HEK293 (cell line): ENCODE measurements at regions not wholly inside any gene's neighbourhood (a gene's known extent, or its start where the extent isn't known, plus 50 kb on each side); places are given as distances from the start of the nearest gene placed in this dataset.

Source experiments
- GFI1B ChIP-seq: fragments of 450-650 bp; formaldehyde crosslinking; IDR thresholded peaks from 2 replicates; pipeline ENCODE4 v1.5.1; 2016; ENCODE audit warnings: missing biosample characterization, missing genetic modification characterization
- HOXA7 ChIP-seq: sonication (generic); formaldehyde crosslinking; IDR thresholded peaks from 2 replicates; pipeline ENCODE4 v1.8.1; 2022; ENCODE audit warnings: missing genetic modification reagents, borderline replicate concordance
- MEIS1 ChIP-seq: sonication (generic); formaldehyde crosslinking; IDR thresholded peaks from 2 replicates; pipeline ENCODE4 v1.8.1; 2022; ENCODE audit warnings: missing genetic modification reagents, mild to moderate bottlenecking, borderline replicate concordance
- OSR2 ChIP-seq: fragments of 450-650 bp; formaldehyde crosslinking; IDR thresholded peaks from 2 replicates; pipeline ENCODE4 v1.5.1; 2016; ENCODE audit warnings: missing biosample characterization, missing genetic modification characterization
- SP2 ChIP-seq: fragments of 450-650 bp; formaldehyde crosslinking; IDR thresholded peaks from 2 replicates; pipeline ENCODE4 v1.5.1; 2016; ENCODE audit warnings: missing biosample characterization, missing genetic modification characterization
- ZBTB21 ChIP-seq: fragments of 450-650 bp; formaldehyde crosslinking; IDR thresholded peaks from 2 replicates; pipeline ENCODE4 v1.5.1; 2017; ENCODE audit warnings: missing biosample characterization, missing genetic modification characterization
- ZFP37 ChIP-seq: fragments of 450-650 bp; formaldehyde crosslinking; IDR thresholded peaks from 2 replicates; pipeline ENCODE4 v1.5.1; 2016; ENCODE audit warnings: missing biosample characterization, missing genetic modification characterization
- ZNF114 ChIP-seq: fragments of 450-650 bp; formaldehyde crosslinking; IDR thresholded peaks from 2 replicates; pipeline ENCODE4 v1.5.0; 2017; ENCODE audit warnings: missing biosample characterization, missing genetic modification characterization
- ZNF169 ChIP-seq: fragments of 450-650 bp; formaldehyde crosslinking; IDR thresholded peaks from 2 replicates; pipeline ENCODE4 v1.5.1; 2016; ENCODE audit warnings: missing biosample characterization, missing genetic modification characterization
- ZNF223 ChIP-seq: fragments of 450-650 bp; formaldehyde crosslinking; IDR thresholded peaks from 2 replicates; pipeline ENCODE4 v1.5.1; 2016; ENCODE audit warnings: missing biosample characterization, missing genetic modification characterization
- ZNF24 ChIP-seq: fragments of 450-650 bp; formaldehyde crosslinking; IDR thresholded peaks from 2 replicates; pipeline ENCODE4 v1.5.1; 2016; ENCODE audit warnings: missing biosample characterization, missing genetic modification characterization
- ZNF274 ChIP-seq, 2 experiments: fragments of 200-500 bp in 1 of 2; fragments of 450-650 bp in 1 of 2; sonication (Bioruptor generic) in 1 of 2; formaldehyde crosslinking in 1 of 2; IDR thresholded peaks; 2 replicates each; pipeline versions ENCODE4 v1.5.1 to v1.6.1; 2014 to 2016; ENCODE audit warnings: borderline replicate concordance in 1 of 2, inconsistent platforms in 1 of 2, low read length in 1 of 2, missing biosample characterization in 1 of 2, missing genetic modification characterization in 1 of 2
- ZNF37A ChIP-seq: fragments of 450-650 bp; IDR thresholded peaks from 2 replicates; pipeline ENCODE4 v1.5.1; 2018; ENCODE audit warnings: missing biosample characterization, missing genetic modification characterization
- ZNF416 ChIP-seq: fragments of 450-650 bp; formaldehyde crosslinking; IDR thresholded peaks from 2 replicates; pipeline ENCODE4 v1.5.1; 2016; ENCODE audit warnings: missing biosample characterization, missing genetic modification characterization
- ZNF529 ChIP-seq: fragments of 450-650 bp; formaldehyde crosslinking; IDR thresholded peaks from 2 replicates; pipeline ENCODE4 v1.5.1; 2017; ENCODE audit warnings: missing genetic modification characterization, missing biosample characterization; ENCODE audit not compliant: insufficient replicate concordance
- ZNF560 ChIP-seq: fragments of 450-650 bp; formaldehyde crosslinking; IDR thresholded peaks from 2 replicates; pipeline ENCODE4 v1.5.1; 2017; ENCODE audit warnings: missing biosample characterization, missing genetic modification characterization, borderline replicate concordance
- ZNF596 ChIP-seq: fragments of 450-650 bp; IDR thresholded peaks from 2 replicates; pipeline ENCODE4 v1.5.0; 2018; ENCODE audit warnings: missing biosample characterization, mild to moderate bottlenecking, missing genetic modification characterization, moderate library complexity
- ZNF629 ChIP-seq: fragments of 450-650 bp; formaldehyde crosslinking; IDR thresholded peaks from 2 replicates; pipeline ENCODE4 v1.5.1; 2017; ENCODE audit warnings: missing biosample characterization, missing genetic modification characterization
- ZNF670 ChIP-seq: fragments of 450-650 bp; formaldehyde crosslinking; IDR thresholded peaks from 2 replicates; pipeline ENCODE4 v1.5.1; 2016; ENCODE audit warnings: missing biosample characterization, missing genetic modification characterization, low read depth
- ZNF76 ChIP-seq: fragments of 450-650 bp; formaldehyde crosslinking; IDR thresholded peaks from 2 replicates; pipeline ENCODE4; 2016; ENCODE audit warnings: low read depth, missing biosample characterization, missing genetic modification characterization, borderline replicate concordance
- ZNF785 ChIP-seq: fragments of 450-650 bp; formaldehyde crosslinking; IDR thresholded peaks from 2 replicates; pipeline ENCODE4 v1.5.1; 2016; ENCODE audit warnings: missing biosample characterization, missing genetic modification characterization
- ZNF837 ChIP-seq: fragments of 450-650 bp; formaldehyde crosslinking; IDR thresholded peaks from 2 replicates; pipeline ENCODE4 v1.5.1; 2016; ENCODE audit warnings: missing biosample characterization, missing genetic modification characterization
- ZNF843 ChIP-seq: fragments of 450-650 bp; formaldehyde crosslinking; IDR thresholded peaks from 2 replicates; pipeline ENCODE4 v1.5.1; 2016; ENCODE audit warnings: missing biosample characterization, missing genetic modification characterization
- TF ChIP-seq, protein P1 (sequence below): fragments of 450-650 bp; formaldehyde crosslinking; IDR thresholded peaks from 2 replicates; pipeline ENCODE4 v1.5.1; 2016; ENCODE audit warnings: missing biosample characterization, missing genetic modification characterization
- TF ChIP-seq, protein P2 (sequence below): fragments of 450-650 bp; formaldehyde crosslinking; IDR thresholded peaks from 2 replicates; pipeline ENCODE4 v1.5.1; 2017; ENCODE audit warnings: missing biosample characterization, missing genetic modification characterization
- TF ChIP-seq, protein P3 (sequence below): fragments of 450-650 bp; formaldehyde crosslinking; IDR thresholded peaks from 2 replicates; pipeline ENCODE4 v1.5.1; 2016; ENCODE audit warnings: missing biosample characterization, missing genetic modification characterization
- TF ChIP-seq, protein P4 (sequence below): fragments of 450-650 bp; formaldehyde crosslinking; IDR thresholded peaks from 2 replicates; pipeline ENCODE4 v1.5.1; 2017; ENCODE audit warnings: missing biosample characterization, missing genetic modification characterization
- TF ChIP-seq, protein P5 (sequence below): fragments of 450-650 bp; formaldehyde crosslinking; IDR thresholded peaks from 2 replicates; pipeline ENCODE4 v1.5.1; 2016; ENCODE audit warnings: missing biosample characterization, missing genetic modification characterization
- TF ChIP-seq, protein P6 (sequence below): IDR thresholded peaks from 2 replicates; pipeline ENCODE4 v1.6.1; 2011; ENCODE audit warnings: mild to moderate bottlenecking, low read depth, low read length, borderline replicate concordance

DNA sequence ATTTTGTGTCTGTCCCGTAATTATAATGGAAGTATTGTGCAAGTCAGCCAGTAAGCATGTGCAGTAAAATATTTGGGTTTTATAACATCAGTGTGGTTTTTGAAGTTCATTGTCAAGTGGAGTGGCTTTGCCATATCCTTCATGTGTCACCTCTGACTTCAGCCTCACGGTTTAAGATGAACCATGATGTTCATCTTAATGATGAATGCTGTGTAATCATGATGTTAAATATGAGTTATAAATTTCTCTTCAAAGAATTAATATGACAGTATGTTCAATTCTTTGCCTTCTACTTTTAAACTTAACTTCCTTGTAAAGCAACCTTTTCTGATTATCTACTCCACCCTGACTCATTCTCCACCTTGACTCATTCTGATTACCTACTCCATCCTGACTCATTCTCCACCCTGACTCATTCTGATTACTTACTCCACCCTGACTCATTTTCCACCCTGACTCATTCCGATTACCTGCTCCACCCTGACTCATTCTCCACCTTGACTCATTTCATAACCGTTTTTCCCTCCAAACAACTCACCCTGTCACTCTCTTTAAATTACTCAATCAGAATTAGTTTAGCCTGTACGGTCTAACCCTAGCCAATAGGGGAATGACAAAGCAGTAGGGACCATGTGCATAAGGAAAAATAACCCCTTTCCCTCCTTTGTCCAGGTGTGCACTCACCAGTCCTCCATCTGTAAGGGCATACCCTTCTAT, 50.3 kb upstream of the ANKRD10 start (continued):
- TF ChIP-seq ZNF629 (tag by site-specific recombination) (peak; percentile 97), ZFP37 (peak; percentile 100), ZNF223 (tag by site-specific recombination) (peak; percentile 92; the same call in 1 of the 2 replicates), GFI1B (peak; percentile 94), ZNF169 (peak; percentile 95), MEIS1 (CRISPR knock-in tag) (no peak), ZNF114 (0 out of 2 replicates have a peak, but pooled peaks have one; percentile 87), ZNF37A (tag by site-specific recombination) (no peak), ZNF785 (peak; percentile 93), ZNF843 (peak; percentile 90), ZNF274 (IDR thresholded peaks at IDR 0.05; ENCODE audit: low read length) (no peak), ZNF274 (tag by site-specific recombination; IDR thresholded peaks at IDR 0.05; ENCODE audit: borderline replicate concordance) (no peak), ZNF529 (tag by site-specific recombination) (peak; percentile 86), ZNF670 (peak; percentile 98), ZBTB21 (peak; percentile 97), ZNF416 (tag by site-specific recombination) (peak; percentile 85), SP2 (peak; percentile 71), ZNF837 (tag by site-specific recombination) (no peak), ZNF596 (tag by site-specific recombination) (no peak), ZNF24 (tag by site-specific recombination) (peak; percentile 100), ZNF76 (tag by site-specific recombination) (peak; percentile 73; the same call in 1 of the 2 replicates), HOXA7 (CRISPR knock-in tag) (no peak), OSR2 (tag by site-specific recombination) (peak; percentile 24; the same call in 1 of the 2 replicates), ZNF560 (tag by site-specific recombination) (no peak)
- TF ChIP-seq, protein P1, sequence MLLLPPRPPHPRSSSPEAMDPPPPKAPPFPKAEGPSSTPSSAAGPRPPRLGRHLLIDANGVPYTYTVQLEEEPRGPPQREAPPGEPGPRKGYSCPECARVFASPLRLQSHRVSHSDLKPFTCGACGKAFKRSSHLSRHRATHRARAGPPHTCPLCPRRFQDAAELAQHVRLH (tag by site-specific recombination), result peak; percentile 86; the same call in 1 of the 2 replicates
- TF ChIP-seq, protein P2, sequence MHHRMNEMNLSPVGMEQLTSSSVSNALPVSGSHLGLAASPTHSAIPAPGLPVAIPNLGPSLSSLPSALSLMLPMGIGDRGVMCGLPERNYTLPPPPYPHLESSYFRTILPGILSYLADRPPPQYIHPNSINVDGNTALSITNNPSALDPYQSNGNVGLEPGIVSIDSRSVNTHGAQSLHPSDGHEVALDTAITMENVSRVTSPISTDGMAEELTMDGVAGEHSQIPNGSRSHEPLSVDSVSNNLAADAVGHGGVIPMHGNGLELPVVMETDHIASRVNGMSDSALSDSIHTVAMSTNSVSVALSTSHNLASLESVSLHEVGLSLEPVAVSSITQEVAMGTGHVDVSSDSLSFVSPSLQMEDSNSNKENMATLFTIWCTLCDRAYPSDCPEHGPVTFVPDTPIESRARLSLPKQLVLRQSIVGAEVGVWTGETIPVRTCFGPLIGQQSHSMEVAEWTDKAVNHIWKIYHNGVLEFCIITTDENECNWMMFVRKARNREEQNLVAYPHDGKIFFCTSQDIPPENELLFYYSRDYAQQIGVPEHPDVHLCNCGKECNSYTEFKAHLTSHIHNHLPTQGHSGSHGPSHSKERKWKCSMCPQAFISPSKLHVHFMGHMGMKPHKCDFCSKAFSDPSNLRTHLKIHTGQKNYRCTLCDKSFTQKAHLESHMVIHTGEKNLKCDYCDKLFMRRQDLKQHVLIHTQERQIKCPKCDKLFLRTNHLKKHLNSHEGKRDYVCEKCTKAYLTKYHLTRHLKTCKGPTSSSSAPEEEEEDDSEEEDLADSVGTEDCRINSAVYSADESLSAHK (tag by site-specific recombination), result no peak
- TF ChIP-seq, protein P3, sequence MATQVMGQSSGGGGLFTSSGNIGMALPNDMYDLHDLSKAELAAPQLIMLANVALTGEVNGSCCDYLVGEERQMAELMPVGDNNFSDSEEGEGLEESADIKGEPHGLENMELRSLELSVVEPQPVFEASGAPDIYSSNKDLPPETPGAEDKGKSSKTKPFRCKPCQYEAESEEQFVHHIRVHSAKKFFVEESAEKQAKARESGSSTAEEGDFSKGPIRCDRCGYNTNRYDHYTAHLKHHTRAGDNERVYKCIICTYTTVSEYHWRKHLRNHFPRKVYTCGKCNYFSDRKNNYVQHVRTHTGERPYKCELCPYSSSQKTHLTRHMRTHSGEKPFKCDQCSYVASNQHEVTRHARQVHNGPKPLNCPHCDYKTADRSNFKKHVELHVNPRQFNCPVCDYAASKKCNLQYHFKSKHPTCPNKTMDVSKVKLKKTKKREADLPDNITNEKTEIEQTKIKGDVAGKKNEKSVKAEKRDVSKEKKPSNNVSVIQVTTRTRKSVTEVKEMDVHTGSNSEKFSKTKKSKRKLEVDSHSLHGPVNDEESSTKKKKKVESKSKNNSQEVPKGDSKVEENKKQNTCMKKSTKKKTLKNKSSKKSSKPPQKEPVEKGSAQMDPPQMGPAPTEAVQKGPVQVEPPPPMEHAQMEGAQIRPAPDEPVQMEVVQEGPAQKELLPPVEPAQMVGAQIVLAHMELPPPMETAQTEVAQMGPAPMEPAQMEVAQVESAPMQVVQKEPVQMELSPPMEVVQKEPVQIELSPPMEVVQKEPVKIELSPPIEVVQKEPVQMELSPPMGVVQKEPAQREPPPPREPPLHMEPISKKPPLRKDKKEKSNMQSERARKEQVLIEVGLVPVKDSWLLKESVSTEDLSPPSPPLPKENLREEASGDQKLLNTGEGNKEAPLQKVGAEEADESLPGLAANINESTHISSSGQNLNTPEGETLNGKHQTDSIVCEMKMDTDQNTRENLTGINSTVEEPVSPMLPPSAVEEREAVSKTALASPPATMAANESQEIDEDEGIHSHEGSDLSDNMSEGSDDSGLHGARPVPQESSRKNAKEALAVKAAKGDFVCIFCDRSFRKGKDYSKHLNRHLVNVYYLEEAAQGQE (tag by site-specific recombination), result peak; percentile 52
- TF ChIP-seq, protein P4, sequence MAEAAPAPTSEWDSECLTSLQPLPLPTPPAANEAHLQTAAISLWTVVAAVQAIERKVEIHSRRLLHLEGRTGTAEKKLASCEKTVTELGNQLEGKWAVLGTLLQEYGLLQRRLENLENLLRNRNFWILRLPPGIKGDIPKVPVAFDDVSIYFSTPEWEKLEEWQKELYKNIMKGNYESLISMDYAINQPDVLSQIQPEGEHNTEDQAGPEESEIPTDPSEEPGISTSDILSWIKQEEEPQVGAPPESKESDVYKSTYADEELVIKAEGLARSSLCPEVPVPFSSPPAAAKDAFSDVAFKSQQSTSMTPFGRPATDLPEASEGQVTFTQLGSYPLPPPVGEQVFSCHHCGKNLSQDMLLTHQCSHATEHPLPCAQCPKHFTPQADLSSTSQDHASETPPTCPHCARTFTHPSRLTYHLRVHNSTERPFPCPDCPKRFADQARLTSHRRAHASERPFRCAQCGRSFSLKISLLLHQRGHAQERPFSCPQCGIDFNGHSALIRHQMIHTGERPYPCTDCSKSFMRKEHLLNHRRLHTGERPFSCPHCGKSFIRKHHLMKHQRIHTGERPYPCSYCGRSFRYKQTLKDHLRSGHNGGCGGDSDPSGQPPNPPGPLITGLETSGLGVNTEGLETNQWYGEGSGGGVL (tag by site-specific recombination), result peak; percentile 94
- TF ChIP-seq, protein P5, sequence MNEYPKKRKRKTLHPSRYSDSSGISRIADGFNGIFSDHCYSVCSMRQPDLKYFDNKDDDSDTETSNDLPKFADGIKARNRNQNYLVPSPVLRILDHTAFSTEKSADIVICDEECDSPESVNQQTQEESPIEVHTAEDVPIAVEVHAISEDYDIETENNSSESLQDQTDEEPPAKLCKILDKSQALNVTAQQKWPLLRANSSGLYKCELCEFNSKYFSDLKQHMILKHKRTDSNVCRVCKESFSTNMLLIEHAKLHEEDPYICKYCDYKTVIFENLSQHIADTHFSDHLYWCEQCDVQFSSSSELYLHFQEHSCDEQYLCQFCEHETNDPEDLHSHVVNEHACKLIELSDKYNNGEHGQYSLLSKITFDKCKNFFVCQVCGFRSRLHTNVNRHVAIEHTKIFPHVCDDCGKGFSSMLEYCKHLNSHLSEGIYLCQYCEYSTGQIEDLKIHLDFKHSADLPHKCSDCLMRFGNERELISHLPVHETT (tag by site-specific recombination), result peak; percentile 100
- TF ChIP-seq, protein P6, sequence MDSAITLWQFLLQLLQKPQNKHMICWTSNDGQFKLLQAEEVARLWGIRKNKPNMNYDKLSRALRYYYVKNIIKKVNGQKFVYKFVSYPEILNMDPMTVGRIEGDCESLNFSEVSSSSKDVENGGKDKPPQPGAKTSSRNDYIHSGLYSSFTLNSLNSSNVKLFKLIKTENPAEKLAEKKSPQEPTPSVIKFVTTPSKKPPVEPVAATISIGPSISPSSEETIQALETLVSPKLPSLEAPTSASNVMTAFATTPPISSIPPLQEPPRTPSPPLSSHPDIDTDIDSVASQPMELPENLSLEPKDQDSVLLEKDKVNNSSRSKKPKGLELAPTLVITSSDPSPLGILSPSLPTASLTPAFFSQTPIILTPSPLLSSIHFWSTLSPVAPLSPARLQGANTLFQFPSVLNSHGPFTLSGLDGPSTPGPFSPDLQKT, result no peak
